ENCODE measurements at regions not wholly inside any gene's neighbourhood (a gene's known extent, or its start where the extent isn't known, plus 50 kb on each side); places are given as distances from the start of the nearest gene placed in this dataset.

DNA sequence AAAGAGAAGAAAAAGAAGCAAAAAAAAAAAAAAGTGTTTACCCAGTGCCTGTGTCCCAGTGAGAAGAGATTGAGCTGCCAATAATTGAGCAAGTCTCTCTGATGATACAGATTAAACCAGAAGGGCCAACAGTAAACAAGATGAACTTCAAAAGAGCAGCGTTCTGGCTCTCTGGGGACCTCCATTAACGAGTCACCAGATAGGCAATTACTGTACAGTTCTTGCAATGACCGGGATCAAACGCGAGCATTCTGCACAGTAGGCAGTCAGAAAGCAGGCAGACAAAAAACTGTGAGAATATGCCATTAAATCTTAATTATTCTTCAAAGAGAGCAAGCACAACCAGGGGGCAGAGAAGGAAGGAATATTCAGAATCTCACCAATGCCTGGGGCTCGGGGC lies 626.1 kb downstream of the TMEM114 start:
- no peak overlapping the region for H3K4me3 ChIP-seq (replicated peaks; ENCODE audit: low read depth, low read length)
- DNase-seq (ENCODE audit: low read depth): no peak
- TF ChIP-seq, protein P1, sequence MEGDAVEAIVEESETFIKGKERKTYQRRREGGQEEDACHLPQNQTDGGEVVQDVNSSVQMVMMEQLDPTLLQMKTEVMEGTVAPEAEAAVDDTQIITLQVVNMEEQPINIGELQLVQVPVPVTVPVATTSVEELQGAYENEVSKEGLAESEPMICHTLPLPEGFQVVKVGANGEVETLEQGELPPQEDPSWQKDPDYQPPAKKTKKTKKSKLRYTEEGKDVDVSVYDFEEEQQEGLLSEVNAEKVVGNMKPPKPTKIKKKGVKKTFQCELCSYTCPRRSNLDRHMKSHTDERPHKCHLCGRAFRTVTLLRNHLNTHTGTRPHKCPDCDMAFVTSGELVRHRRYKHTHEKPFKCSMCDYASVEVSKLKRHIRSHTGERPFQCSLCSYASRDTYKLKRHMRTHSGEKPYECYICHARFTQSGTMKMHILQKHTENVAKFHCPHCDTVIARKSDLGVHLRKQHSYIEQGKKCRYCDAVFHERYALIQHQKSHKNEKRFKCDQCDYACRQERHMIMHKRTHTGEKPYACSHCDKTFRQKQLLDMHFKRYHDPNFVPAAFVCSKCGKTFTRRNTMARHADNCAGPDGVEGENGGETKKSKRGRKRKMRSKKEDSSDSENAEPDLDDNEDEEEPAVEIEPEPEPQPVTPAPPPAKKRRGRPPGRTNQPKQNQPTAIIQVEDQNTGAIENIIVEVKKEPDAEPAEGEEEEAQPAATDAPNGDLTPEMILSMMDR (IDR thresholded peaks at IDR 0.05; ENCODE audit: low read length, missing control alignments): no peak

DNA sequence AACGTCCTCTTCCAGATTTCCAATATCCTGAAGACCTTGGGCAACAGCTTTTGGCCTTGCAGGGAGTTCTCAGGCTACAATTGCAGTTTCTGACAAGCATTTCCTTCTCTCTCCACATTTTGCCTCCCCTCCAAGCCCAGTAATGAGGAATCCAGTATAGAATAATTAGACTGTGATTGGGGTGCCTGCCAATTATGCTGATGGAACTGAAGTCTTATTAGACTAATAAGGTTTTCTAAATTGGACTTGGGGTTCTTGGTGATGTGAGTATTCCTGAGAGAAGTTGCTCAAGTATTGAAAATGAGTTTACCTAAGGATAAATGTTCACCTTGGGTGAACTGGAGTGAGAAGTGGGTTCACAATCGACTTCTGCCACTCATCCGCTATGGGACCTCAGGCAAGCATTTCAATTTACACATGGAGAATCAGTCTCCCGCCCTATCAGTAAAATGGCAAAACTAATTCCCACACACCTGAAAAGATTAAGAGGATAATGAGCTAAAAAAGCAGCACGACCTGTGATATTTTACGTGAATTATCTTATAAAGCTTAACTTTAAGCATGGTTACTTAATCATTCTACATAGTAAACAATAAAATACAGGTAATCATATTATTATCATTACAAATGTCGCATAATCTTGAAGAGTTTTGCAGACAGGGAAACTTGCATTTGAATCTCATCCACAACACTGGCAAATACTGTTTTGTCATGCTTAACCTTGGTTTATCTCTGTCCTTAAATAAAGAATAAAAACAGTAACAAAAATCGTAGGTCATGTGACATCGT lies 628.0 kb downstream of the TMEM114 start:
- TF ChIP-seq, protein P1 (IDR thresholded peaks at IDR 0.05; ENCODE audit: low read length, missing control alignments): no peak
- no peak overlapping the region for H3K4me3 ChIP-seq (replicated peaks; ENCODE audit: low read depth, low read length)
- DNase-seq (ENCODE audit: low read depth): no peak

DNA sequence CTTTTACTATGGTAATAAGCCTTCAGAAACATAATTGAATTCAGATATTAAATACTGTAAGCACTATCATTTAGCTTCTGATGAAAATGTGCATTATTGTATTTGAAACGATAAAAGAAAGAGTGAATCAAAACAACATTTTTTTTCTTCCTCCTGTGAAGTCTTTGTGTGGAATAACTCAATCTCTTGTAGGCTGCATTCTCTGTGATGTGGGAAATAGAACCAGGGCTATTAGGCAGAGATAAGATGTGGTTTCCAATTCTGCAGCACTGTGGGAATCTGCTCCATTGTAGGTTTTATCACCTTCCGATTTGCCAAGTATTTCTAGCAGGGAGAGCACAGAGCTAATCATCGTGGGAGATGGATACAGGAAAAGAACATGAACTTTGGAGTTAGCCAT lies 624.5 kb downstream of the RBFOX1 start:
- no peak for DNase-seq (ENCODE audit: low read depth)
- H3K4me3 ChIP-seq (replicated peaks; ENCODE audit: low read depth, low read length): no peak overlapping the region
- TF ChIP-seq, protein P1 (IDR thresholded peaks at IDR 0.05; ENCODE audit: low read length, missing control alignments): no peak

DNA sequence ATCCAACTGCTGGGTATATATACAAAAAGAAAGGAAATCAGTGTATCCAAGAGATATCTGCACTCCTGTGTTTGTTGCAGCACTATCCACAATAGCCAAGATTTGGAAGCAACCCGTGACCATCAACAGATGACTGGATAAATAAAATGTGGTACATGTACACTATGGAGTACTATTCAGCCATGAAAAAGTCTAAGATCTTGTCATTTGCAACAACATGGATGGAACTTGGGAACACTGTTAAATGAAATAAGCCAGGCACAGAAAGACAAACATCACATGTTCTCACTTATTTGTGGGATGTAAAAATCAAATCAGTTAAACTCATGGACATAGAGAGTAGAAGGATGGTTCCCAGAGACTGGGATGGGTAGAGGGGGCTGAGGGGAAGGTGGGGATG lies 620.7 kb downstream of the RBFOX1 start:
- TF ChIP-seq, protein P1 (IDR thresholded peaks at IDR 0.05; ENCODE audit: low read length, missing control alignments): no peak
- no peak for DNase-seq (ENCODE audit: low read depth)
- H3K4me3 ChIP-seq (replicated peaks; ENCODE audit: low read depth, low read length): no peak overlapping the region

DNA sequence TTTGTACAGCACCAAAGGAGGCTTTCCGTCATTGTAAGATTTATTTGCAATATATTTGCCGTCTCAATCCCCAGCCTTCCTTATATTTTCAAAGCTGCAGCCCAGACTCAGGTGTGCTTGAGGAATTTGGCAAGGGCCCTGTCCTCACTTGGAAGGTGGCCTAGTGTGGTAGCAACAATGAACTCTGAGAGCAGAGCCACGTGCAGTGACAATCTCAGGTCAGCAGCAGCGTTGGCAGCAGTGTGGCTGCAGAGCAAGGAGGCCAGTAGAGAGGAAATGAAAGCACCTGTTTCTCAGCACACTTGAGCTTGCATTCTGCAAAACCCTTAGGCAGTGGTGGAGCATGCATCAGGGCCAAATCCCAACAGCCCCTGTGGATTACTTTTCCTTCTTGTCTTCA lies 613.5 kb downstream of the RBFOX1 start:
- no peak overlapping the region for H3K4me3 ChIP-seq (replicated peaks; ENCODE audit: low read depth, low read length)
- DNase-seq (ENCODE audit: low read depth): no peak

DNA sequence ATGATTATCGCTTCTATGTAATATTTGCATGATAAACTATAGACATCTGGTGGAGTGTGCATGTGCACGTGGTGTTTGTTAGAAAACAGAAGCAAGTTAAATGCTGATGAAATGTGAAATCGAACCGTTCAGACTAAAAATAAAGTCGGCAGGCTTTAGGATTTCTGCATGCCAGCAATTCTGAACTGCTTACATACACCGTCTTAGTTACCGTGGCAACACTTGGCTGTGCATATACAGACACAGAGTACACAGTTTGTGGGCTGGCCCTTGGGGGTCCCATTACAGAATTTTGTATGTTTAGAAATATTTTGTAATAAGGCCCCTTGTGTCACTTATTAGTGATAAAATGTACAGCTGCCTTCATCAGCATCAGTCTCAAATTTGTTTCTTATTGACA lies 605.5 kb downstream of the RBFOX1 start:
- H3K4me3 ChIP-seq (replicated peaks; ENCODE audit: low read depth, low read length): no peak overlapping the region
- DNase-seq (ENCODE audit: low read depth): no peak
- TF ChIP-seq, protein P1 (IDR thresholded peaks at IDR 0.05; ENCODE audit: low read length, missing control alignments): no peak

More for the DNA sequence above, 613.5 kb downstream of the RBFOX1 start:
- TF ChIP-seq, protein P1 (IDR thresholded peaks at IDR 0.05; ENCODE audit: low read length, missing control alignments): no peak

DNA sequence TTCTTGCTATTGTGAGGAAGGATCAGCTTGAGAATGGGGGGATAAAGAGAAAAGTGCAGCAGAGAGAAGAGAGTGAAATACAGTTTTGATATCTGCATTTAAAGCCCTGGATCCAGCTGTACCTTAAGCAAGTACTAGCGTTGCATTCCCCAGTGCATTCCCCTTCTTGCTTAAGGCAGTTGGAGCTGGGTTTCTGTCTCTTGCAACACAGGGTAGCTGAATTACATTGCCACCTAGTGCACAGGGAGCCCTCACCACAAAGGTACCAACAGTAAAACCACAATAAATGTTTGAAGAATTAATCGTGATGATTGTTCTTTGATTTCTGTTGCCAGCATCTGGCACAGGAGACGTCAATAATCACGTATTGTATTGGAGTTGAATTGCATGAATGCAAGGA lies 588.7 kb downstream of the RBFOX1 start:
- DNase-seq (ENCODE audit: low read depth): no peak
- no peak overlapping the region for H3K4me3 ChIP-seq (replicated peaks; ENCODE audit: low read depth, low read length)
- TF ChIP-seq, protein P1 (IDR thresholded peaks at IDR 0.05; ENCODE audit: low read length, missing control alignments): no peak

All from fibroblast of pulmonary artery (primary cell).